Epithelial cell of esophagus (primary cell): ENCODE measurements at regions not wholly inside any gene's neighbourhood (a gene's known extent, or its start where the extent isn't known, plus 50 kb on each side); places are given as distances from the start of the nearest gene placed in this dataset.
A peak's percentile ranks its signal among the peaks of the same experiment; 100 is the strongest.
"Not testable (repeated sequence)": the region's sequence is repeated elsewhere in the genome, so short reads cannot be mapped to it uniquely, and the experiment has no call there.

Experiments used
- DNase-seq: peaks from one replicate; pipeline ENCODE4 v3.0.0; 2010; ENCODE audit warnings: low read depth
- H3K4me3 ChIP-seq: 2 replicates; pipeline ENCODE4 v1.5.1; 2011; ENCODE audit warnings: mild to moderate bottlenecking, low read length, control low read depth
- TF ChIP-seq, protein P1 (sequence below): IDR thresholded peaks from 2 replicates; pipeline ENCODE4 v1.5.1; 2011; ENCODE audit warnings: low read depth, mild to moderate bottlenecking, low read length, control low read depth, inconsistent platforms; ENCODE audit not compliant: insufficient read depth; ENCODE audit errors: missing control alignments

DNA sequence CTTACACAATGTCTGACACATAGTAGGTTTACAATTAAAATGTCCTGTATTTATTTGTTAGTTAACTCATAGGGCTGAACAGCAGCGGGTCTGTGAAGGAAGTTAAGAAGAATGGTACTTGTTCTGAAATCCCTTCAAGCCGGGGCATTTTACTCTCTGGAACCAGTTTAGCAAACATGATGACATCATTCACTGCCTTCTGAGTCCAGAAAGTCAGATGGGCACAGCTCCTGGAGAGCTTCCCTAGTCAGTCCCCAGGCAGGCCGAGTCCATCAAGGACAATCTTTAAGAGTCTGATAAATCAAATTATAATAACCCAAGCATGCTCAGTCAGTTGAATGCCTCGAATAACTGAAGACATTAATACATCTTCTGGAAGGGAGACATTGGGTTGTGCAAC lies 125.4 kb upstream of the DAB1 start:
- TF ChIP-seq, protein P1, sequence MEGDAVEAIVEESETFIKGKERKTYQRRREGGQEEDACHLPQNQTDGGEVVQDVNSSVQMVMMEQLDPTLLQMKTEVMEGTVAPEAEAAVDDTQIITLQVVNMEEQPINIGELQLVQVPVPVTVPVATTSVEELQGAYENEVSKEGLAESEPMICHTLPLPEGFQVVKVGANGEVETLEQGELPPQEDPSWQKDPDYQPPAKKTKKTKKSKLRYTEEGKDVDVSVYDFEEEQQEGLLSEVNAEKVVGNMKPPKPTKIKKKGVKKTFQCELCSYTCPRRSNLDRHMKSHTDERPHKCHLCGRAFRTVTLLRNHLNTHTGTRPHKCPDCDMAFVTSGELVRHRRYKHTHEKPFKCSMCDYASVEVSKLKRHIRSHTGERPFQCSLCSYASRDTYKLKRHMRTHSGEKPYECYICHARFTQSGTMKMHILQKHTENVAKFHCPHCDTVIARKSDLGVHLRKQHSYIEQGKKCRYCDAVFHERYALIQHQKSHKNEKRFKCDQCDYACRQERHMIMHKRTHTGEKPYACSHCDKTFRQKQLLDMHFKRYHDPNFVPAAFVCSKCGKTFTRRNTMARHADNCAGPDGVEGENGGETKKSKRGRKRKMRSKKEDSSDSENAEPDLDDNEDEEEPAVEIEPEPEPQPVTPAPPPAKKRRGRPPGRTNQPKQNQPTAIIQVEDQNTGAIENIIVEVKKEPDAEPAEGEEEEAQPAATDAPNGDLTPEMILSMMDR = no peak
- peak; percentile 57 for DNase-seq
- no peak overlapping the region for H3K4me3 ChIP-seq

DNA sequence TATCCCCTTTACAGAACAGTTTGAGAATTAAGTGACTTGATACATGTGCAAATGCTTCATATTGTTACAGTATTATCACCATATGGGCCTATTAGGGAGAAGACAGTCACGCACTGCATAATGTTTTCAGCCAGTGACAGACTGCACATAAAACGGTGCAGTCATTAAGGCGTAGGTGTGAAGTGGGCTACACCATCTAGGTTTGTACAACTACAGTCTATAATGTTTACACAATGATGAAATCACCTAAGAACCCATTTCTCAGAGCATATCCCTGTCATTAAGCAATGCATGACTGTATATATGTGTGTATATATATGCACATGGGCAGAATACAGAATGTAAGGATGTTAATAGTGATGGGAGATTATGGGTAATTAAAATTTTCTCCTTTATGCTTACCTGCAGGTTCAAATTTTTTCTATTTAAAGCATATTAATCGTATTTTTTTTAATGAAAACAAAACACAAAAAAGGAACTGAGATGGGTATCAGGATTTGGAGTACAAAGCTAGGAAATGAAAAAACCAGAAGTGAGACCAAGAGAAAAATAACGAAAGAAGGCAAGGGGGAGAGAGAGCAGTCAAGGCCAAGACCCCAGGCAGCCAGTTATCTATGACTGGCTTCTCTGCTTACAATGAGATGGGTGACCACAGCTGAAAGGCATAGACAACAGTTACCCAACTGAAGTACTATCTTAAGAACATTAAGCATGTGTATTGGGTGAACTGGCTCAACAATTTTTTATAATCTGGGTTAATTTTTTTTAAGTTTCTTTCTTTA lies 122.9 kb upstream of the DAB1 start:
- DNase-seq = peak; percentile 4
- TF ChIP-seq, protein P1 = no peak
- H3K4me3 ChIP-seq = no peak overlapping the region

DNA sequence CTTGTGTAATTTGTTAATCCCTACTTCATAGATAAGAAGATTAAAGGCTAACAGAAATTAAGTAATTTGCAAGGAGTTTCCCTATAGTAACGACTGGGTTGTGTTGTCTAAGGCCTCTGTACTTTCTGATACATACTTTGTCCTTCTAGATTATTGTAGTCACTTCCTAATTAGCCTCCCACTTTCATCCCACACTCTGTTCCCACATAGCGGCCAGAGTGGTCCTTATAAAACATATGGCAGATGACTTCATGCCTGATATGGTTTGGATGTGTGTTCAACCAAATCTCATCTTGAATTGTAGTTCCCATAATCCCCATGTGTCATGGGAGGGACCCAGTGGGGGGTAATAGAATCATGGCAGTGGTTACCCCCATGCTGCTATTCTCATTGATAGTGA lies 120.5 kb upstream of the DAB1 start:
- no peak for DNase-seq
- TF ChIP-seq, protein P1 = no peak
- no peak overlapping the region for H3K4me3 ChIP-seq

DNA sequence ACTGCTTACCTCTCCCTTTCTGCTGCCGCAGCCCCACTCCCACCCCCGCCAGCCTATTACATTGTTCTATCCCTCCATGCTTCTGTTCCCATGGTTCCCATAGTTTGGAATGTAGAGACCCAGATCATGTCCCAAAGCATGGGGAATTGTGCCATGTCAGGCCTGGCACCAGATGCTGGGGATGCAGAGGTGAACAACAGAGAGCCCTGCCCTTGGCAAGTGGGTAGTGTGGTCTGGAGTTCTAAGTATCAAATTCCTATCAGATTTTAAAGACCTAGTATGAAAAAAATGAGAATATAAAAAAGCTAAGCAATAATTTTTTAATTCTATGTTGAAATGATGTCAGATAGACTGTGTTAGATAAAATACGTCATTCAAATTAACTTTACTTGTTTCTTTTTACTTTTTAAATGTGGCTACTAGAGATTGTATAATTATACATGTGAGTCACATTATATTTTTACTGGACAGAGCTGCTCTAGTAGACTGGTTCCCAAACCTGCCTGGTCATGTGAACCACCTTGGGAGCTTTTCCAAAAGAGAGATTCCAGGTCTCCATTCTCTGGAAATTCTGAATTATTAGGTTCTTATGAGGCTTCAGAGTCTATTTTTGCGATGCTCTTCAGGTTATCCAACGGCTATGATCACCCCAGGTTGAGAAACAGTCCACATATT lies 113.0 kb upstream of the DAB1 start:
- H3K4me3 ChIP-seq = no peak overlapping the region
- DNase-seq = peak; percentile 4
- TF ChIP-seq, protein P1 = no peak

DNA sequence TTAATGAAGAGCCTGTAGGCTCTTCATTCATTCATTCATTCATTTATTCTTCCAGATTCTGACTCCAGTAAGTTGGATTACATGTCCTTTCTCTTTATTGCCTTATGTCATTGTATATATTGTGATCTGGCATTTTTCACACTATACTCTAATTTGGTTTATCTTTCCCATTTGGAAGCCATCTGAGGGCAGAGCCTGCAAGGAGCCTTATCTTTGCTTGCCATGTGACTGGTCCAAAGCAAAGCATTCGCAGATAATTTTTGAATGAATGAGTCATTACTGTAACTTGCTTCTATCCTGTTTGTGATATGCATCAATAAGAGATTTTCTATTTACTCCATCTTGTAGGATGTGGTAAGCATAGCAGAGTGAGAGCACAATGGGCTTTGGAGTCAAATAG lies 108.4 kb upstream of the DAB1 start:
- DNase-seq = no peak
- no peak overlapping the region for H3K4me3 ChIP-seq
- TF ChIP-seq, protein P1 = no peak

DNA sequence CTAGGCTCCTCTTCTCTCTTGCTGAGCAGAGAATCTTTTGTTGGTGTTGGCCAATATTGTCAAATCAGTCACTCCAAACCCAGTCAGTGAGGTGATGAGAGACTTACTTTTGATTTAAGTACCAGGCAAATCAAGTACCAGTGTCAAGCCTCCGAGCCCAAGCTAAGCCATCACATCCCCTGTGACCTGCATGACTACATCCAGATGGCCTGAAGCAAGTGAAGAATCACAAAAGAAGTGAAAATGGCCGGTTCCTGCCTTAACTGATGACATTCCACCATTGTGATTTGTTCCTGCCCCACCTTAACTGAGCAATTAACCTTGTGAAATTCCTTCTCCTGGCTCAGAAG lies 107.0 kb upstream of the DAB1 start:
- DNase-seq = peak; percentile 18
- H3K4me3 ChIP-seq = not testable (repeated sequence)

DNA sequence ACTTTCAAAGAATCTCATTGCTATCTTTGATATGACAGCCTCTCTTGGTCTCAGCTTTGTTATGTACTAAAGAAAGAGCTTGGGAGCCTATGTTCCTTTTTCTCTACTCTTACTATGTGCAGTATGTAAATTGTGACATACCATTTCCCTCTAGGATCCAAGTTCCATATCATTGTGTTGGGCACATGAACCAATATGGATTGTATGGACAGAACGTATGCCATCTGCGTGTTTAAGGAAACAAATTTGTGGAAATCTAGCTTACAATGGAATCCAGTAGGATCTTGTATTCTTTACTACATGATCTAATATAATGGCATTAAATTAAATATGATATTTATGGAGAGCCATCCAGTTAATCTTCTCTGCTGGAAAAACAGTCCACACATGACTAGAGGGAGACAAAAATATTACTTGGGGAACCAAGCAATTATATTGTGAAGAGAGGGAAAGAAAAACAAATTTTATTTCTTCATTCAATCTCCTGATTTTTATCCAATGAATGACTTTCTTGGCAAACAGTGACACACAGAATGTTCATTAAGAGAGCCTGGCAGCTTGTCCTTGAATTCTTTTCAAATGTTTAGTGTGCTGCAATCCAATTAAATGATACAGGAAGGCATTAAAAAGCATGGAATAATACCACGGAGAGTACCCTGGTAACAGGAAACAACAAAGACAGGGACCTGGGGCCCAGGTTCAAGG lies 106.5 kb upstream of the DAB1 start:
- no peak for DNase-seq
- no peak overlapping the region for H3K4me3 ChIP-seq
- TF ChIP-seq, protein P1 = no peak
